ENCODE measurements at regions not wholly inside any gene's neighbourhood (a gene's known extent, or its start where the extent isn't known, plus 50 kb on each side); places are given as distances from the start of the nearest gene placed in this dataset.

DNA sequence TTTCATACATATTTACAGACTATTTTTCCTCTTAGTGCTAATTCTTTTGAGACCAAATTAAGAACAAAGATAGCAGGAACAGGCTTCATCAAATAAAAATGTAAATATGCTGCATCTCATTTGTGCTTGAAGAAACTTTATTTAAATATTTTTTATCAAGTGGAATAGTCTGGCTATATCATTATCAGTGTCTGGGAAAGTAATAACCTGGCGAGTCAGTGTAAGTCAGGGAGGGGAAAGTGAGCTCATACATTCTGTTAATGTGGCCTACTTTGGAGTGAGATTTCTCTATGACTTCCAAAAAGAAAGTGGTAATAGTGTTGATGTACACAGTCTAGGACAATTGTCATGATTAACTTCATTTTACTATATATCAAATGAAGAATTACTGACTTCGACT lies 1045.1 kb downstream of the ADGRL2 start:
- TF ChIP-seq, protein P1, sequence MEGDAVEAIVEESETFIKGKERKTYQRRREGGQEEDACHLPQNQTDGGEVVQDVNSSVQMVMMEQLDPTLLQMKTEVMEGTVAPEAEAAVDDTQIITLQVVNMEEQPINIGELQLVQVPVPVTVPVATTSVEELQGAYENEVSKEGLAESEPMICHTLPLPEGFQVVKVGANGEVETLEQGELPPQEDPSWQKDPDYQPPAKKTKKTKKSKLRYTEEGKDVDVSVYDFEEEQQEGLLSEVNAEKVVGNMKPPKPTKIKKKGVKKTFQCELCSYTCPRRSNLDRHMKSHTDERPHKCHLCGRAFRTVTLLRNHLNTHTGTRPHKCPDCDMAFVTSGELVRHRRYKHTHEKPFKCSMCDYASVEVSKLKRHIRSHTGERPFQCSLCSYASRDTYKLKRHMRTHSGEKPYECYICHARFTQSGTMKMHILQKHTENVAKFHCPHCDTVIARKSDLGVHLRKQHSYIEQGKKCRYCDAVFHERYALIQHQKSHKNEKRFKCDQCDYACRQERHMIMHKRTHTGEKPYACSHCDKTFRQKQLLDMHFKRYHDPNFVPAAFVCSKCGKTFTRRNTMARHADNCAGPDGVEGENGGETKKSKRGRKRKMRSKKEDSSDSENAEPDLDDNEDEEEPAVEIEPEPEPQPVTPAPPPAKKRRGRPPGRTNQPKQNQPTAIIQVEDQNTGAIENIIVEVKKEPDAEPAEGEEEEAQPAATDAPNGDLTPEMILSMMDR (IDR thresholded peaks at IDR 0.05; ENCODE audit: extremely low read depth, insufficient read depth, missing control alignments), result no peak
- DNase-seq (ENCODE audit: low spot score), result no peak
- in situ Hi-C loops (cut with MboI; ENCODE audit: low pct_unique_long_range_greater_than_20kb, low sequenced_read_pairs, unreplicated experiment), result no loop called here

DNA sequence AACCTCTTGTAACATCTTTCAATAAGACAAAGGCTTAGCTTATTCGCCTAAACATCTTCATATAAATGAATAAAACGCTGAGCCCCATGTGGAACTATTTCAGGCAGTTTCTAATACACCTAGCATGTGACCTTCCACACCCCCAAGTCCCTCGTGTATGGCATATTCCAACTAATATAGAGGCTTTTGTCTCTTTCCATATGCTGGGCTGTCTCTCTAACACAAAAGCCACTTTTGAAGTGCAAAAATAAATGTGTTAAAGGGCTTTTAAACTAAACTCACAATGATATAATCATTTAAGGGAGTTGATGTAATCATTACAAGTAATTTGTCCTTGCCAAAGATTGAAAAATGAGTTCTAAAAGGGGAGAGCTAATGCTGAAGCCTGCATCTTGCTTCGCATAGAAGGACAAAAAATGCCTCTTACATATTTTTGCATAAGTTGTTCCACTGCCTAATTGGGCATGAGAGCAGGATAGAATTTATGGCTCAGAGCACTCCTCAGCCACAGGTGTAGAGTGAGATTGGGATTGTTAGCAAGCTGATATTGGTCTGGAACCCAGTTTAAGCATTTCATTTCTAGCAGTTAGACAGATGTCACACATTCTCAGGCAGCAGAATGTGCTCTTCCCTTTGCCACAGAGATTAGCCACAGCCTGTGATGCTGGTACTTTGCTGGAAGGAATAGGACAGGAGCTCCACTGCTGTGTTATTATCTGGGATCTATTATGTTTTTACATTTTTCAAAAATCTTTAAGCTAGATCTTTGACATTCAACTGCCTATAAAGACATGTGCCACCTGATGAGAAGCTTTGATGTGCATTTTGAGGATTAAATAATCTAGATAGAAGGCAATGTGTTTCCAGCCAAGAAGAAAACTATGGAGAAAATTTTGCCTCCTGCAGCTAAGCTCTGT lies 1044.4 kb downstream of the ADGRL2 start:
- TF ChIP-seq, protein P1 (IDR thresholded peaks at IDR 0.05; ENCODE audit: extremely low read depth, insufficient read depth, missing control alignments), result no peak
- in situ Hi-C loops (cut with MboI; ENCODE audit: low pct_unique_long_range_greater_than_20kb, low sequenced_read_pairs, unreplicated experiment), result no loop called here
- no peak for DNase-seq (ENCODE audit: low spot score)

DNA sequence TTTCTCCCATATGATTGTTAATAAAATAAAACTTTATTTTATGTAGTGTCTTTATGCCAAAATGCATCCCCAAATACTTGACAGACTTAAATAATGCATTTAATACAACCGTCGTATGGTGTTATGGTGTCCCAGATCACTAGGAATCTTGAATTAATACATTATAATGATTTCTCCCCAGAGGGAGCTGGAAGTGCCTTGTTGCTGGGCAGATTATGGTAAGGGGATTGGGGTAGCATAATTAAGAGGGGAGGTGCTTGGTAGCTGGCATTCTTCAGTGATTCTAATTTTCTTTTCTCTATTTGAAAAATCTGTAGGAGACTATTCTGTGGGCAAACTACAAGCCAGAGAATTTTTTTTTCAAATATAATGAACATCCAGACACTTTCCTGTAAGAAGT lies 1043.7 kb downstream of the ADGRL2 start:
- in situ Hi-C loops (cut with MboI; ENCODE audit: low pct_unique_long_range_greater_than_20kb, low sequenced_read_pairs, unreplicated experiment), result no loop called here
- TF ChIP-seq, protein P1 (IDR thresholded peaks at IDR 0.05; ENCODE audit: extremely low read depth, insufficient read depth, missing control alignments), result no peak
- no peak for DNase-seq (ENCODE audit: low spot score)

DNA sequence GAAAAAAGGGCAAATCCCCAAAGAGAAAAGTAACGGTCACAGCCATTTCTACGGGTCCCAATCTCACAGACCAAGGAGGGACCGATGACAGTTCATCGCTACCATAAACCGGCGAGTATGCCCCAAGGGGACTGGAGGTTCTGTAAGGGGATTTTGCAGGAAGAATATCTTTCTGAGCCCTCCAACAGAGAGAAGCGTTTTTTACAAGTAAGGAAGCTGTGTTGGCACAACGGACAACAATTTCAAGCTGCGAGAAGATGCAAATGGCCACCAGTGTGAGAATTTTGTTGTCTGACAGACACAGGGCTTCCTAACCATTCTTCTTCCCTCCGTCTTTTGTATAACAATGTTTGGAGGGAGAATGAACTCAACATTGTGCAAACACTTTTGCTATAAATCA lies 1043.1 kb downstream of the ADGRL2 start:
- TF ChIP-seq, protein P1 (IDR thresholded peaks at IDR 0.05; ENCODE audit: extremely low read depth, insufficient read depth, missing control alignments), result no peak
- in situ Hi-C loops (cut with MboI; ENCODE audit: low pct_unique_long_range_greater_than_20kb, low sequenced_read_pairs, unreplicated experiment), result no loop called here
- DNase-seq (ENCODE audit: low spot score), result no peak

DNA sequence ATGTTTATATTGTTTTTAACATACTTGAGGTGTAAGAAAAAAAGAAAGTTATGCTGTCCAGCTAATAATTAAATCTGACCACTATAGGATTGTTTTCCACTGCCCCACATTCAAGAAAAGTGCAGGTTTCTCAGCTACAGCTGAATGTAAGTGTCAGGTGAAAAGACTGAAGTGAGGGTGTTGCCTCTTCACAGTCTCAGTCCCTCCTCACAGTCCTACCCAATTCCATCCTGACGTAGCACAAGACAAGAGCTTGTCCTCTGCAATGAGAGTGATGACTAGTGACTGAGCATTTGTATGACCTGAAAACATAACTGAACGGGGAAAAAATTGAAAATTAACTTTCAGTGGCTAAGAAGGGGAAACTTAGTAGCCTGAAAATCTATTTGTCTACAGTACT lies 1039.5 kb downstream of the ADGRL2 start:
- DNase-seq (ENCODE audit: low spot score), result no peak
- in situ Hi-C loops (cut with MboI; ENCODE audit: low pct_unique_long_range_greater_than_20kb, low sequenced_read_pairs, unreplicated experiment), result no loop called here

DNA sequence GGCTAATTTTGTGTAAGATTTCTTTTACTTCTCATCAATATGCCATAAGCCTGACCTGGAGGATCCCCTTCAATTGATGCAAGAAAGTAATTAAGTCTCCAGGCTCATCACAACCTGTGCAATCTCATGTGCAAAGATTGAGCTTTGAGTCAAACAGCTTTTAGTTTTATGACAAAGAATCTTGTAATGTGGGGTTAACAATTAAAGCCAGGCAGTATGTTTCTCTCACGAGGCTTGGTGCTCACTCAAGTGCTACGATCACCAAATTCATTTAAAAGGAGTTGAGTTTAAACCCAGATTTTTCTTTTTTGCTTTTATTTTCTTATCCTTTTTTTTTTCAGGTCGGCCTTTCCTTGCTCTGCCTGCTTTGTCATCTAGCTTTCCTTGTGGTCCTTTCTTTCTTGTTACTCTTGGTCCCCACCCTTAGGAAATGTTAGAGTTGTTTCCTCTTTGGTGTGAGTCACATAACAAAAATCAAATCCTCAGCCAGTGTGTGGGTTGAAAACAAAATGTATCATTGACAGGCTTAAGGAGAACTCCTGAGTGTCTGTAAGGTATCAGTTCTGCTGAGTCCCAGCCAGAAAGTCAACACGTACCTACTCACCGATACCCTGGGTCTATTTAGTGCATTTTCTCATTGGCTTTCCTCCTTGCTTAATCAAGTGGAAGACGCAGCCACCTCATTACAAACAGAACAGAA lies 1037.2 kb downstream of the ADGRL2 start:
- DNase-seq (ENCODE audit: low spot score), result no peak
- in situ Hi-C loops (cut with MboI; ENCODE audit: low pct_unique_long_range_greater_than_20kb, low sequenced_read_pairs, unreplicated experiment), result no loop called here
- TF ChIP-seq, protein P1 (IDR thresholded peaks at IDR 0.05; ENCODE audit: extremely low read depth, insufficient read depth, missing control alignments), result no peak

More for the DNA sequence above, 1039.5 kb downstream of the ADGRL2 start:
- TF ChIP-seq, protein P1 (IDR thresholded peaks at IDR 0.05; ENCODE audit: extremely low read depth, insufficient read depth, missing control alignments), result no peak

Measured in GM13977 (cell line).